A549 (cell line): ENCODE measurements at regions not wholly inside any gene's neighbourhood (a gene's known extent, or its start where the extent isn't known, plus 50 kb on each side); places are given as distances from the start of the nearest gene placed in this dataset.

Source experiments
- ATAC-seq, 2 experiments: fragments of 200-7000 bp in 1 of 2; fragments of >200 bp in 1 of 2; cut with Nextera tagmentation in 1 of 2; cut with Tn5 transposase in 1 of 2; 3 replicates each; pipeline versions ENCODE4 v1.8.0 to v1.9.1; 2018 to 2020; ENCODE audit warnings: mild to moderate bottlenecking in 1 of 2, moderate library complexity in 1 of 2
- CTCF ChIA-PET: fragments of 300-600 bp; sonication (Branson Sonifier 250); formaldehyde crosslinking; extraction: SDS; loops from one replicate; lab custom pipeline; 2021; ENCODE audit warnings: antibody characterized with exemption, inconsistent platforms; lab: Yijun Ruan, JAX
- POLR2A ChIA-PET: fragments of 350-600 bp; formaldehyde crosslinking; extraction: SDS; loops from one replicate; lab custom pipeline; 2021; ENCODE audit warnings: antibody characterized with exemption, inconsistent platforms; lab: Yijun Ruan, JAX
- DNase-seq, 2 experiments: peaks; one replicate each; pipeline versions ENCODE4 v3.0.0 to v3.0.0-alpha.2; 2011 to 2016; ENCODE audit warnings: low read depth in 1 of 2, low spot score in 1 of 2
- FAIRE-seq: peaks from 2 replicates; lab custom pipeline; 2011; peaks lifted over from hg19 to GRCh38; lab: Jason Lieb, UNC
- H3K27ac ChIP-seq, 2 experiments: fragments of >200 bp; sonication (Bioruptor Twin); formaldehyde crosslinking; 3 replicates each; pipeline ENCODE4 v1.5.1; 2016 to 2017
- H3K4me1 ChIP-seq: fragments of >200 bp; sonication (Bioruptor Twin); formaldehyde crosslinking; 3 replicates; pipeline ENCODE4 v1.6.1; 2016
- H3K4me2 ChIP-seq: fragments of >200 bp; sonication (Bioruptor Twin); formaldehyde crosslinking; 3 replicates; pipeline ENCODE4 v1.6.1; 2016
- H3K4me3 ChIP-seq: fragments of >200 bp; sonication (Bioruptor Twin); formaldehyde crosslinking; 3 replicates; pipeline ENCODE4 v1.5.1; 2016
- H3K9me3 ChIP-seq: fragments of >200 bp; sonication (Bioruptor Twin); formaldehyde crosslinking; 3 replicates; pipeline ENCODE4 v1.6.1; 2016
- CBX2 ChIP-seq: fragments of 200-600 bp; sonication (generic); IDR thresholded peaks from 2 replicates; pipeline ENCODE4 v1.6.1; 2016; ENCODE audit warnings: low read depth, mild to moderate bottlenecking, borderline replicate concordance
- CBX8 ChIP-seq: fragments of 200-600 bp; sonication (generic); IDR thresholded peaks from 2 replicates; pipeline ENCODE4 v1.6.1; 2016
- ESRRA ChIP-seq: fragments of 150-350 bp; IDR thresholded peaks from 2 replicates; pipeline ENCODE4 v1.6.1; 2014; ENCODE audit warnings: mild to moderate bottlenecking, low read length, borderline replicate concordance
- GATA3 ChIP-seq: IDR thresholded peaks from 2 replicates; pipeline ENCODE4 v1.6.1; 2012; ENCODE audit warnings: borderline replicate concordance
- HEYL ChIP-seq: fragments of 250-450 bp; sonication (Bioruptor Pico); IDR thresholded peaks from 2 replicates; pipeline ENCODE4 v1.8.0; 2021; ENCODE audit warnings: mild to moderate bottlenecking, moderate library complexity
- HOXB13 ChIP-seq: fragments of 250-450 bp; sonication (Bioruptor Pico); IDR thresholded peaks from 2 replicates; pipeline ENCODE4 v1.5.0; 2020; ENCODE audit warnings: low read depth, mild to moderate bottlenecking, moderate library complexity
- JUN ChIP-seq, 2 experiments: fragments of >200 bp; sonication (Bioruptor Twin); formaldehyde crosslinking; IDR thresholded peaks; 2 replicates in 1 of 2; 3 replicates in 1 of 2; pipeline ENCODE4 v1.6.1; 2016 to 2017
- JUNB ChIP-seq: fragments of >200 bp; sonication (Bioruptor Twin); formaldehyde crosslinking; IDR thresholded peaks from 2 replicates; pipeline ENCODE4 v1.6.1; 2016
- KDM1A ChIP-seq: fragments of 200-600 bp; sonication (generic); IDR thresholded peaks from 2 replicates; pipeline ENCODE4 v1.6.1; 2016; ENCODE audit warnings: low read depth, mild to moderate bottlenecking
- POLR2A ChIP-seq: IDR thresholded peaks from 2 replicates; pipeline ENCODE4 v1.6.1; 2012; ENCODE audit warnings: mild to moderate bottlenecking, low read length
- POLR2AphosphoS2 ChIP-seq: conservative IDR thresholded peaks from 2 replicates; pipeline ENCODE4 v1.6.1; 2012; ENCODE audit warnings: low read length, improper control_type of control experiment, inconsistent platforms
- RAD21 ChIP-seq, 2 experiments: fragments of >200 bp in 1 of 2; sonication (Bioruptor Twin) in 1 of 2; formaldehyde crosslinking in 1 of 2; IDR thresholded peaks in 1 of 2; conservative IDR thresholded peaks in 1 of 2; 2 replicates in 1 of 2; 3 replicates in 1 of 2; pipeline ENCODE4 v1.6.1; 2012 to 2018; ENCODE audit warnings: inconsistent platforms in 1 of 2
- RARB ChIP-seq: fragments of 250-450 bp; sonication (Bioruptor Pico); IDR thresholded peaks from 2 replicates; pipeline ENCODE4 v1.8.0; 2021; ENCODE audit warnings: mild to moderate bottlenecking, moderate library complexity
- REST ChIP-seq: fragments of 200-600 bp; sonication (generic); IDR thresholded peaks from 2 replicates; pipeline ENCODE4 v1.6.1; 2016; ENCODE audit warnings: antibody characterized with exemption, mild to moderate bottlenecking, moderate library complexity
- SREBF2 ChIP-seq: fragments of 450-650 bp; IDR thresholded peaks from 2 replicates; pipeline ENCODE4 v1.6.1; 2014; ENCODE audit warnings: mild to moderate bottlenecking, moderate library complexity
- ZC3H11A ChIP-seq: fragments of 450-650 bp; IDR thresholded peaks from 2 replicates; pipeline ENCODE4 v1.6.1; 2014; ENCODE audit warnings: antibody characterized with exemption, mild to moderate bottlenecking
- ZNF302 ChIP-seq: fragments of 250-450 bp; sonication (Bioruptor Pico); IDR thresholded peaks from 2 replicates; pipeline ENCODE4 v1.9.0; 2021; ENCODE audit warnings: inconsistent platforms, mild to moderate bottlenecking, moderate library complexity
- WGBS: methylation state at CpG from one replicate; pipeline ENCODE4 v1.1.6; 2017; ENCODE audit errors: missing lambda C conversion rate; 5-methylcytosine and 5-hydroxymethylcytosine counted together
- TF ChIP-seq, protein P1 (sequence below): fragments of 150-350 bp; IDR thresholded peaks from 2 replicates; pipeline ENCODE4 v1.6.1; 2014; ENCODE audit warnings: low read depth, mild to moderate bottlenecking, low read length

DNA sequence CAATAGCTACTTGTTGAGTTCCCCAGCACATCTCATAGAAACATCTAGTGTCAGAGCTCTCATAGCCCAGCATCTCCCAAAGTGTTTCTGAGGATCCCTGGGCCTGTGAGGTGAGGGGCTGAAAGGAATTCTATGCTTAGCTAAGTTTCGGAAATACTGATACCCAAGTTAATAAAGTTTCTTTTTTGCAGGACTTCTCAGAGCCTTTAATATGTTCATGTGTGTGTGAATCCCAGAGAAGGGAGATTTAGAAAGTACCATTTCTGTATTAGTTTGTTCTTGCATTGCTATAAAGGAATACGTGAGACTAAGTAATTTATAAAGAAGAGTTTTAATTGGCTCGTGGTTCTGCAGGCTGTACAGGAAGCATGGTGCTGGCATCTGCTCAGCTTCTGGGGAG, 211.2 kb downstream of the TSN start:
- no peak for ATAC-seq
- Histone ChIP-seq H3K27ac (no peak overlapping the region), H3K9me3 (no peaks in the 10 kb centered on the region), H3K4me2 (no peak overlapping the region), H3K4me1 (no peaks in the 10 kb centered on the region), H3K4me3 (no peak overlapping the region)
- WGBS: 29% methylated on average over 3 of the region's 3 CpGs
- TF ChIP-seq GATA3 (no peak), RARB (CRISPR knock-in tag) (no peak), RAD21 (conservative IDR thresholded peaks at IDR 0.05 in 1 of 2, IDR thresholded peaks at IDR 0.05 in 1 of 2) (no peak), SREBF2 (no peak), ZC3H11A (no peak), HEYL (CRISPR knock-in tag) (no peak), HOXB13 (CRISPR knock-in tag) (no peak), REST (no peak), CBX8 (no peak), ESRRA (no peak), ZNF302 (CRISPR knock-in tag) (no peak)
- ChIA-PET POLR2A (no interaction called here), CTCF (interaction anchor here (1.5 kb wide), 1 partner anchor 155 kb away, joined by 3 read pairs; no protein-coding TSS in a partner anchor)
- DNase-seq: no peak
- no peak for FAIRE-seq

DNA sequence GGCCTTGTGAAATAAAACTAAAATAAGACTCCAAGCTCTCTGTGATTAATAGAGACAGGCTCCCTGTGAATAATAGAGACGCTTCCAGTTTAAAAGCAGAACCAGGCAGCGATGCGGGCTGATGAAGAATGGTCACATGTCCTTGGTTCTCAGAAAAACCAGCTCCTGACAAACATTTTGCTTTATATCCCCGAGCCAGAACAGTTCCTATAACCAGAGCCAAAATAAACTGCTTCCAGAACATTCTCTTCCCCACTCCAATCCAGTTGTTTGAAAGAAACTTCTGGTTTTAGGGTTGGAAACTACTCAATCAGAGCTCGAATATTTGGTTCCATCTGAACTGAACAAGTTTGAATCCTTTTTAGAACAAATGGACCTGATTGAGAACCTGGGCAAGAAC, 213.7 kb downstream of the TSN start:
- CTCF ChIA-PET: interaction anchor here (1.7 kb wide), 1 partner anchor 158 kb away, joined by 5 read pairs; no protein-coding TSS in a partner anchor
- TF ChIP-seq HEYL (CRISPR knock-in tag) (no peak), JUN (IDR thresholded peaks at IDR 0.05) (no peak), KDM1A (no peak), POLR2AphosphoS2 (no peak), POLR2A (no peak), CBX2 (no peak), JUNB (no peak), REST (no peak)
- TF ChIP-seq, protein P1, sequence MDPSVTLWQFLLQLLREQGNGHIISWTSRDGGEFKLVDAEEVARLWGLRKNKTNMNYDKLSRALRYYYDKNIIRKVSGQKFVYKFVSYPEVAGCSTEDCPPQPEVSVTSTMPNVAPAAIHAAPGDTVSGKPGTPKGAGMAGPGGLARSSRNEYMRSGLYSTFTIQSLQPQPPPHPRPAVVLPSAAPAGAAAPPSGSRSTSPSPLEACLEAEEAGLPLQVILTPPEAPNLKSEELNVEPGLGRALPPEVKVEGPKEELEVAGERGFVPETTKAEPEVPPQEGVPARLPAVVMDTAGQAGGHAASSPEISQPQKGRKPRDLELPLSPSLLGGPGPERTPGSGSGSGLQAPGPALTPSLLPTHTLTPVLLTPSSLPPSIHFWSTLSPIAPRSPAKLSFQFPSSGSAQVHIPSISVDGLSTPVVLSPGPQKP: no peak
- 36% methylated on average over 5 of the region's 5 CpGs for WGBS

More for the DNA sequence above, 213.7 kb downstream of the TSN start:
- FAIRE-seq (no peak), DNase-seq (no peak), ATAC-seq (no peak)
- Histone ChIP-seq H3K9me3 (no peaks in the 10 kb centered on the region), H3K27ac (no peak overlapping the region), H3K4me2 (no peak overlapping the region), H3K4me3 (no peak overlapping the region), H3K4me1 (no peaks in the 10 kb centered on the region)
- POLR2A ChIA-PET: no interaction called here
